Prostate gland (tissue), 2 donors: ENCODE measurements at regions not wholly inside any gene's neighbourhood (a gene's known extent, or its start where the extent isn't known, plus 50 kb on each side); places are given as distances from the start of the nearest gene placed in this dataset.

Source experiments
- DNase-seq: peaks from one replicate; pipeline ENCODE4 v3.0.0-alpha.2; 2019; ENCODE audit warnings: low spot score
- H3K27ac ChIP-seq, 2 donors: fragments of 200-600 bp; sonication (generic); 2 replicates each; pipeline ENCODE4 v1.5.1; 2017 to 2019
- H3K27me3 ChIP-seq: fragments of 200-600 bp; sonication (generic); replicated peaks from 2 replicates; pipeline ENCODE4 v1.5.1; 2019; ENCODE audit not compliant: insufficient read depth
- H3K36me3 ChIP-seq, 2 donors: fragments of 200-600 bp; sonication (generic); 1 replicate in 1 of 2; 2 replicates in 1 of 2; pipeline versions ENCODE4 v1.5.1 to v1.8.1; 2017 to 2019
- H3K4me1 ChIP-seq: fragments of 200-600 bp; sonication (generic); replicated peaks from 2 replicates; pipeline ENCODE4 v1.5.1; 2019
- H3K4me3 ChIP-seq, 2 donors: fragments of 200-600 bp; sonication (generic); 2 replicates each; pipeline ENCODE4 v1.5.1; 2017 to 2019
- H3K9me3 ChIP-seq: fragments of 200-600 bp; sonication (generic); 2 replicates; pipeline ENCODE4 v1.5.1; 2017
- POLR2A ChIP-seq: fragments of 450-650 bp; IDR thresholded peaks from one replicate; pipeline ENCODE4 v1.6.1; 2016; ENCODE audit warnings: antibody characterized with exemption, mild to moderate bottlenecking
- POLR2AphosphoS5 ChIP-seq: sonication (generic); formaldehyde crosslinking; IDR thresholded peaks from one replicate; pipeline ENCODE4 v1.6.1; 2017; ENCODE audit warnings: antibody characterized with exemption
- WGBS: methylation state at CpG from one replicate; pipeline ENCODE4 v1.1.5; 2018; 5-methylcytosine and 5-hydroxymethylcytosine counted together
- intact Hi-C: fragments of 100-400 bp; cut with DNase I; formaldehyde crosslinking; loops from one replicate; pipeline ENCODE4 v1.14.2; 2022
- TF ChIP-seq, protein P1 (sequence below), 4 experiments: fragments of 200-600 bp in 2 of 4; fragments of 450-650 bp in 2 of 4; sonication (generic) in 2 of 4; IDR thresholded peaks; 1 replicate in 3 of 4; 2 replicates in 1 of 4; pipeline ENCODE4 v1.5.1; 2016 to 2019; ENCODE audit warnings: antibody characterized with exemption in 4 of 4, mild to moderate bottlenecking in 2 of 4, moderate library complexity in 2 of 4

DNA sequence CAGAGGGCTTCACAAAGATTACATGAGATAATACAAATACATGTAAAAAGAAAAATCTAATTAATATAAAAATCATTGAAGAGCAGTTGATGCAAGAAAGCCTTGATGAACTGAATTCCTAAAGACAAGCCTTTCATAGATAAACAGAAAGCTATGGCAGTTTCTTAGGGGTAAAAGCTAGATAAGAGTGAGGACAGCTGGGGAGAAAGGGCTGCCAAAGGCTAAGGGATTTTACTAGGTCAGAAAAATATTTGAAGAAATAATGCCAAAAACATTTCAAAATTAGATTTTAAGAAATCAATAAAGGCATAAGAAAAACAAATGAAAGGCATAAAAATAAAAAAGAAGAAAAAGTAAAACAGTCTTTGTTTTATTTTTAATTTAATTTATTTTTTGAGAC is 107.9 kb upstream of the ZNF366 start:
- intact Hi-C loops = no loop called here
- no peak overlapping the region for H3K27ac ChIP-seq
- no peak overlapping the region for H3K4me3 ChIP-seq
- no peaks in the 10 kb centered on the region for H3K27me3 ChIP-seq
- TF ChIP-seq POLR2AphosphoS5 (no peak), POLR2A (no peak)
- TF ChIP-seq, protein P1, sequence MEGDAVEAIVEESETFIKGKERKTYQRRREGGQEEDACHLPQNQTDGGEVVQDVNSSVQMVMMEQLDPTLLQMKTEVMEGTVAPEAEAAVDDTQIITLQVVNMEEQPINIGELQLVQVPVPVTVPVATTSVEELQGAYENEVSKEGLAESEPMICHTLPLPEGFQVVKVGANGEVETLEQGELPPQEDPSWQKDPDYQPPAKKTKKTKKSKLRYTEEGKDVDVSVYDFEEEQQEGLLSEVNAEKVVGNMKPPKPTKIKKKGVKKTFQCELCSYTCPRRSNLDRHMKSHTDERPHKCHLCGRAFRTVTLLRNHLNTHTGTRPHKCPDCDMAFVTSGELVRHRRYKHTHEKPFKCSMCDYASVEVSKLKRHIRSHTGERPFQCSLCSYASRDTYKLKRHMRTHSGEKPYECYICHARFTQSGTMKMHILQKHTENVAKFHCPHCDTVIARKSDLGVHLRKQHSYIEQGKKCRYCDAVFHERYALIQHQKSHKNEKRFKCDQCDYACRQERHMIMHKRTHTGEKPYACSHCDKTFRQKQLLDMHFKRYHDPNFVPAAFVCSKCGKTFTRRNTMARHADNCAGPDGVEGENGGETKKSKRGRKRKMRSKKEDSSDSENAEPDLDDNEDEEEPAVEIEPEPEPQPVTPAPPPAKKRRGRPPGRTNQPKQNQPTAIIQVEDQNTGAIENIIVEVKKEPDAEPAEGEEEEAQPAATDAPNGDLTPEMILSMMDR (IDR thresholded peaks at IDR 0.05) = no peak
- no peaks in the 10 kb centered on the region for H3K9me3 ChIP-seq
- H3K4me1 ChIP-seq = no peaks in the 10 kb centered on the region
- no peak for DNase-seq
- H3K36me3 ChIP-seq = no peaks in the 10 kb centered on the region

DNA sequence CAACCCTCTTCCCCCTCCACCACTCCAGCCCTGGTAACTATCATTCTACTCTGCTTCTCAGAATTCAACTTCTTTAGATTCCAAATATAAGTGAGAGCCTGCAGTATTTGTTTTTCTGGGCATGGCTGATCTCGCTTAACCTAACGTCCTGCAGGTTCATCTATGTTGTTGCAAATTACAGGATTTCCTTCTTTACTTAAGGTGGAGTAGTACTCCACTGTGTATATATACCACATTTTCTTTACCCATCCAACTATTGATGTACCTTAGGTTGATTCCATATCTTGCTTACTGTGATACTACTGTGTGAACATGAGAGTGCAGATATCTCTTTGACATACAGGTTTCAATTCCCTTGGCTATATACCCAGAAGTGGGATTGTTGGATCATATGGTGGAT is 106.3 kb upstream of the ZNF366 start:
- Histone ChIP-seq H3K36me3 (no peaks in the 10 kb centered on the region), H3K4me1 (no peaks in the 10 kb centered on the region), H3K27ac (no peak overlapping the region), H3K27me3 (no peaks in the 10 kb centered on the region), H3K4me3 (no peak overlapping the region), H3K9me3 (no peaks in the 10 kb centered on the region)
- DNase-seq = no peak
- intact Hi-C loops = loop anchor here (5.0 kb wide), 1 partner anchor 204 kb away; the partner anchor contains the start of gene TNPO1
- TF ChIP-seq POLR2AphosphoS5 (no peak), POLR2A (no peak)
- TF ChIP-seq, protein P1 (IDR thresholded peaks at IDR 0.05) = no peak
- WGBS = 51% methylated on average over 2 of the region's 2 CpGs

DNA sequence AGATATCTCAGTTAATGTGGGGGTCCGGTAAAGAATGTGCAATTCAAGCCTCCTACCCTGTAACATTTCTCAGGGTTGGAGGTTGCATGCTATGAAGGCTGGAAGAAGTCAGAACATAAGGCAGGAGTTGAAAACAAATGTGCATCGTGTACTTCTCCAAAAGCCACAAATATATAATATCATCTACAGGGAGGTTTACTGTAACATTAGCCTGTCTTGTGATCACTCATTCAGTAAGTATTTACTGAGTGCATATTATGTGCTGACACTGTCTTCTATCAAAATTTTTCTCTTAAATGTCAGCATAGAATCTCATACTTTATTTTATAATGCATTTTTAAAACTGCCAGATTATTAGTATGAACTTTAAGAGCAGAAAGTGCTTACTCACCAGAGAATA is 105.6 kb upstream of the ZNF366 start:
- WGBS = 61% methylated on average over 2 of the region's 2 CpGs
- DNase-seq = no peak
- H3K9me3 ChIP-seq = no peaks in the 10 kb centered on the region
- no peak overlapping the region for H3K27ac ChIP-seq
- no peaks in the 10 kb centered on the region for H3K4me1 ChIP-seq
- no peaks in the 10 kb centered on the region for H3K27me3 ChIP-seq
- TF ChIP-seq, protein P1 (IDR thresholded peaks at IDR 0.05) = no peak
- TF ChIP-seq POLR2AphosphoS5 = no peak
- TF ChIP-seq POLR2A = no peak
- intact Hi-C loops = loop anchor here (5.0 kb wide), 1 partner anchor 204 kb away; the partner anchor contains the start of gene TNPO1
- H3K36me3 ChIP-seq = no peaks in the 10 kb centered on the region
- H3K4me3 ChIP-seq = no peak overlapping the region

DNA sequence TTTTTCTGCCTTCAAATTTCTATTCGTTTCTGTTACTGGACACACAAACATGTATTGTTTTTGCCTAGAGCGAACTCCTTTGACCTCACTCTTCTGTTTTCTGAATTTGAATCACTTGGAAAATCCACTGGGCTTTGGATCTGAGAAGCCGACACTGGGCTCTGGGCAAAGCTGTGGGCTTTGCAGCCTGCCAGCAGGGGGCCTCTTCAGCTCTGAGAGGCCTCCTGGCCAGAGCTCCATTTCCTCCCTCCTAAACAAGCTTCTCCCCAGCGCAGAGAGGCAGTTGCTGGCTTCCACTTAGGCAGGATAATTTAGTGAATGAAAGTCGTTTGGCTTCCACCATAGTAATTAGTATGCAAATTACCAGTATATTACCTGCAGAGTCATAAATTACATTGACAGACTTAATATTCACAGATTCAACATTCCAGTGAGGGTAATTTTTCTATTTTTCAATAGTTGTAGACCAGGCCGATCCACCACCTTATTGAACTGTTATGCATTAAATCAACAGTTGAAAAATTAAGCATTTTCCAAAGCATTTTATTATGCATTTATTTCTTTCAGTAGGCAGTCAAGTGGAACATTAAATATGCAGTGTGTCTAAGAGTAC is 104.0 kb upstream of the ZNF366 start:
- DNase-seq = peak; percentile 62

More for the DNA sequence above, 104.0 kb upstream of the ZNF366 start:
- H3K4me1 ChIP-seq = no peaks in the 10 kb centered on the region
- no peak overlapping the region for H3K27ac ChIP-seq
- H3K9me3 ChIP-seq = no peaks in the 10 kb centered on the region
- H3K36me3 ChIP-seq = no peaks in the 10 kb centered on the region
- TF ChIP-seq, protein P1 (IDR thresholded peaks at IDR 0.05) = peak; percentile 54 to 78 (median 76)
- no peak for TF ChIP-seq POLR2AphosphoS5
- TF ChIP-seq POLR2A = no peak
- no peaks in the 10 kb centered on the region for H3K27me3 ChIP-seq
- intact Hi-C loops = loop anchor here (5.0 kb wide), 1 partner anchor 206 kb away; the partner anchor contains the start of gene TNPO1
- WGBS = 28% methylated on average over 6 of the region's 6 CpGs
- H3K4me3 ChIP-seq = no peak overlapping the region
